B cell (primary cell): ENCODE measurements at regions not wholly inside any gene's neighbourhood (a gene's known extent, or its start where the extent isn't known, plus 50 kb on each side); places are given as distances from the start of the nearest gene placed in this dataset.

Source experiments
- ATAC-seq: fragments of 200-7000 bp; cut with Tn5 transposase; one replicate; pipeline ENCODE4 v1.10.0; 2021; ENCODE audit warnings: low read depth, mild to moderate bottlenecking, moderate number of reproducible peaks, moderate library complexity
- CTCF ChIA-PET: fragments of 350-600 bp; sonication (Branson Sonifier 250); formaldehyde crosslinking; loops from one replicate; lab custom pipeline; 2021; ENCODE audit warnings: antibody characterized with exemption, inconsistent platforms; lab: Charles Lee
- POLR2A ChIA-PET: fragments of 350-600 bp; sonication (Branson Sonifier 250); formaldehyde crosslinking; loops from one replicate; lab custom pipeline; 2021; ENCODE audit warnings: antibody characterized with exemption; lab: Charles Lee
- DNase-seq: peaks from one replicate; pipeline ENCODE4 v3.0.0; 2013
- H2AFZ ChIP-seq: 2 replicates; pipeline ENCODE4 v1.6.1; 2012; ENCODE audit warnings: mild to moderate bottlenecking, low read depth, low read length; ENCODE audit not compliant: insufficient read depth, poor library complexity, severe bottlenecking
- H3K27ac ChIP-seq, 2 donors: 1 replicate in 1 of 2; 2 replicates in 1 of 2; pipeline ENCODE4 v1.5.1; 2012 to 2013; ENCODE audit warnings: low read length in 2 of 2, mild to moderate bottlenecking in 2 of 2, moderate library complexity in 1 of 2
- H3K27me3 ChIP-seq, 4 experiments: fragments of 200-600 bp in 1 of 4; sonication (generic) in 1 of 4; replicated peaks in 1 of 4; 1 replicate in 2 of 4; 2 replicates in 2 of 4; pipeline versions ENCODE4 v1.6.1 to v1.7.0; 2013 to 2016; ENCODE audit warnings: low read length in 3 of 4, mild to moderate bottlenecking in 2 of 4, mixed read lengths in 1 of 4, moderate library complexity in 1 of 4; ENCODE audit not compliant: insufficient read depth in 4 of 4, control insufficient read depth in 3 of 4; ENCODE audit errors: control extremely low read depth in 1 of 4
- H3K36me3 ChIP-seq, 2 experiments: replicated peaks in 1 of 2; 1 replicate in 1 of 2; 2 replicates in 1 of 2; pipeline versions ENCODE4 v1.6.1 to v1.7.1; 2013; ENCODE audit warnings: low read length in 1 of 2; ENCODE audit not compliant: insufficient read depth in 2 of 2, control insufficient read depth in 1 of 2; ENCODE audit errors: control extremely low read depth in 1 of 2, extremely low read depth in 1 of 2
- H3K4me1 ChIP-seq, 2 donors: fragments of 200-600 bp in 1 of 2; sonication (generic) in 1 of 2; 1 replicate in 1 of 2; 2 replicates in 1 of 2; pipeline versions ENCODE4 v1.5.1 to v1.6.1; 2013 to 2017; ENCODE audit warnings: low read length in 2 of 2; ENCODE audit not compliant: control insufficient read depth in 2 of 2, insufficient read depth in 2 of 2
- H3K4me2 ChIP-seq: replicated peaks from 2 replicates; pipeline ENCODE3; 2012; ENCODE audit warnings: mild to moderate bottlenecking, low read depth, low read length; ENCODE audit not compliant: poor library complexity, severe bottlenecking
- H3K4me3 ChIP-seq, 5 experiments: fragments of 200-600 bp in 1 of 5; sonication (generic) in 1 of 5; 1 replicate in 3 of 5; 2 replicates in 2 of 5; pipeline versions ENCODE4 v1.5.1 to v1.7.0; 2011 to 2016; ENCODE audit warnings: low read length in 4 of 5, mild to moderate bottlenecking in 4 of 5, low read depth in 2 of 5, control low read depth in 1 of 5, moderate library complexity in 1 of 5; ENCODE audit not compliant: insufficient read depth in 1 of 5; ENCODE audit errors: control extremely low read depth in 1 of 5, extremely low read depth in 1 of 5
- H3K79me2 ChIP-seq: fragments of 200-600 bp; sonication (generic); one replicate; pipeline ENCODE4 v1.6.0; 2016; ENCODE audit warnings: low read length; ENCODE audit not compliant: control insufficient read depth, insufficient read depth
- H3K9ac ChIP-seq: fragments of 200-600 bp; sonication (generic); 2 replicates; pipeline ENCODE4 v1.6.1; 2017; ENCODE audit warnings: mild to moderate bottlenecking, low read length, moderate library complexity
- H3K9me3 ChIP-seq, 3 donors: one replicate each; pipeline versions ENCODE4 v1.6.1 to v1.7.1; 2013; ENCODE audit warnings: low read length in 2 of 3; ENCODE audit not compliant: control insufficient read depth in 2 of 3, insufficient read depth in 1 of 3; ENCODE audit errors: control extremely low read depth in 1 of 3
- H4K20me1 ChIP-seq: 2 replicates; pipeline ENCODE4 v1.6.0; 2012; ENCODE audit warnings: mild to moderate bottlenecking, low read length; ENCODE audit not compliant: insufficient read depth, control insufficient read depth, poor library complexity, severe bottlenecking
- H3K27ac Mint-ChIP-seq: one replicate; pipeline ENCODE4 v1.8.0; 2021; ENCODE audit warnings: mixed read lengths
- H3K27me3 Mint-ChIP-seq: one replicate; pipeline ENCODE4 v1.8.0; 2021; ENCODE audit warnings: mixed read lengths
- H3K4me1 Mint-ChIP-seq: one replicate; pipeline ENCODE4 v1.8.0; 2021; ENCODE audit warnings: mixed read lengths
- H3K4me3 Mint-ChIP-seq: one replicate; pipeline ENCODE4 v1.8.0; 2021; ENCODE audit warnings: mixed read lengths
- H3K9me3 Mint-ChIP-seq: one replicate; pipeline ENCODE4 v1.8.0; 2022; ENCODE audit warnings: mixed read lengths; ENCODE audit not compliant: insufficient read depth
- EZH2 ChIP-seq: IDR thresholded peaks from 2 replicates; pipeline ENCODE4 v1.6.1; 2012; ENCODE audit warnings: borderline replicate concordance, low read depth, mild to moderate bottlenecking, moderate library complexity, low read length; ENCODE audit not compliant: insufficient read depth, poor library complexity, severe bottlenecking
- WGBS: methylation state at CpG from one replicate; pipeline ENCODE4 v1.1.5; 2013; ENCODE audit warnings: missing lambda C conversion rate; ENCODE audit not compliant: insufficient coverage; 5-methylcytosine and 5-hydroxymethylcytosine counted together
- intact Hi-C: fragments of 100-400 bp; cut with micrococcal nuclease; formaldehyde crosslinking; loops from one replicate; pipeline ENCODE4 v1.10.0; 2022
- TF ChIP-seq, protein P1 (sequence below): fragments of 200-600 bp; IDR thresholded peaks from one replicate; pipeline ENCODE4 v1.8.0; 2022; ENCODE audit warnings: antibody characterized with exemption, mild to moderate bottlenecking

DNA sequence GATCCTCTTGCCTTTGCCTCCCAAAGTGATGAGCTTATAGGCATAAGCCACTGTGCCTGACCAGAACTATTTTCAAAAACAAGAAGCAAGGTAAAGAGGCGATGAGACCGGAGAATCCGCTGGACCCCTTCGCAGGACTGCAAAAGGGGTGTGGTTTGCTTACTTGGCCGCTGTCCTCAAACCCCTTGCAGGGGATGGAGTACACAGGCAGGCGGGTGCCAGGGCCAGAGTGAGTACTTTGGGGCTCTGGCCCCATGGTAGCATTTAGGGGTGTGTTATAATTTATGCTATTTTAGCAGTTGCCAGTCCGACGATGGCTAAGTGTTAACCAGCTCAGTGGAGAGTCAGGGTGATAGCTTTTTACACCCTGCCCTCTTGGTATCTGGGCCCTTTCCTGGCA lies 1454.9 kb downstream of the HACE1 start:
- no peaks in the 10 kb centered on the region for H3K4me1 Mint-ChIP-seq
- no peak overlapping the region for H3K4me2 ChIP-seq
- no peaks in the 10 kb centered on the region for H4K20me1 ChIP-seq
- TF ChIP-seq EZH2 = no peak
- TF ChIP-seq, protein P1, sequence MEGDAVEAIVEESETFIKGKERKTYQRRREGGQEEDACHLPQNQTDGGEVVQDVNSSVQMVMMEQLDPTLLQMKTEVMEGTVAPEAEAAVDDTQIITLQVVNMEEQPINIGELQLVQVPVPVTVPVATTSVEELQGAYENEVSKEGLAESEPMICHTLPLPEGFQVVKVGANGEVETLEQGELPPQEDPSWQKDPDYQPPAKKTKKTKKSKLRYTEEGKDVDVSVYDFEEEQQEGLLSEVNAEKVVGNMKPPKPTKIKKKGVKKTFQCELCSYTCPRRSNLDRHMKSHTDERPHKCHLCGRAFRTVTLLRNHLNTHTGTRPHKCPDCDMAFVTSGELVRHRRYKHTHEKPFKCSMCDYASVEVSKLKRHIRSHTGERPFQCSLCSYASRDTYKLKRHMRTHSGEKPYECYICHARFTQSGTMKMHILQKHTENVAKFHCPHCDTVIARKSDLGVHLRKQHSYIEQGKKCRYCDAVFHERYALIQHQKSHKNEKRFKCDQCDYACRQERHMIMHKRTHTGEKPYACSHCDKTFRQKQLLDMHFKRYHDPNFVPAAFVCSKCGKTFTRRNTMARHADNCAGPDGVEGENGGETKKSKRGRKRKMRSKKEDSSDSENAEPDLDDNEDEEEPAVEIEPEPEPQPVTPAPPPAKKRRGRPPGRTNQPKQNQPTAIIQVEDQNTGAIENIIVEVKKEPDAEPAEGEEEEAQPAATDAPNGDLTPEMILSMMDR = no peak
- no peak for ATAC-seq
- H2AFZ ChIP-seq = no peak overlapping the region
- ChIA-PET POLR2A (no interaction called here), CTCF (no interaction called here)
- H3K9me3 Mint-ChIP-seq = no peaks in the 10 kb centered on the region
- H3K27me3 ChIP-seq = no peaks in the 10 kb centered on the region
- no peak overlapping the region for H3K4me3 ChIP-seq
- no peak overlapping the region for H3K27ac ChIP-seq
- no peaks in the 10 kb centered on the region for H3K27me3 Mint-ChIP-seq
- no peak for DNase-seq
- 97% methylated on average over 8 of the region's 8 CpGs for WGBS
- H3K4me3 Mint-ChIP-seq = no peak overlapping the region
- no peaks in the 10 kb centered on the region for H3K4me1 ChIP-seq
- intact Hi-C loops = no loop called here
- H3K36me3 ChIP-seq = no peaks in the 10 kb centered on the region
- no peak overlapping the region for H3K9ac ChIP-seq
- no peak overlapping the region for H3K27ac Mint-ChIP-seq
- peaks cover 0 to 9% (median 0%) of the 10 kb centered on the region in 3 donors for H3K9me3 ChIP-seq
- H3K79me2 ChIP-seq = no peaks in the 10 kb centered on the region

DNA sequence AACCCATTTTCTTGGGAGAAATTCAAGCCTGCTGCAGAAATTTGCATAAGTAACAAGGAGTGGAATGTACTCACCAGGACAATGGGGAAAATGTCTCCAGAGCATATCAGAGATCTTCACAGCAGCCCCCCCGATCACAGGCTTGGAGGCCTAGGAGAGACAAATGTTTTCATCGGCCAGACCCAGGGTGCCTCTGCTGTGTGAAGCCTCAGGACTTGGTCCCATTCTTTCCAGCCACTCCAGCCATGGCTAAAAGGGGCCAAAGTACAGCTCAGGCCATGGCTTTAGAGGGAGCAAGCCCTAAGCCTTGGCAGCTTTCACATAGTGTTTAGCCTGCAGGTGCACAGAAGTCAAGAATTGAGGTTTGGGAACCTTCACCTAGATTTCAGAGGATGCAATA lies 1463.0 kb downstream of the HACE1 start:
- H3K4me3 Mint-ChIP-seq = no peak overlapping the region
- 88% methylated on average over 2 of the region's 2 CpGs for WGBS
- ATAC-seq = no peak
- H3K9me3 Mint-ChIP-seq = no peaks in the 10 kb centered on the region
- H3K27ac Mint-ChIP-seq = no peak overlapping the region
- intact Hi-C loops = no loop called here
- Histone ChIP-seq H3K4me2 (no peak overlapping the region), H3K9ac (no peak overlapping the region), H3K4me1 (no peaks in the 10 kb centered on the region), H3K27me3 (no peaks in the 10 kb centered on the region), H3K36me3 (no peaks in the 10 kb centered on the region), H3K4me3 (no peak overlapping the region), H3K27ac (no peak overlapping the region), H2AFZ (no peak overlapping the region), H3K9me3 (peaks cover 0 to 8% (median 0%) of the 10 kb centered on the region in 3 donors), H4K20me1 (no peaks in the 10 kb centered on the region), H3K79me2 (no peaks in the 10 kb centered on the region)
- DNase-seq = no peak
- ChIA-PET POLR2A (no interaction called here), CTCF (no interaction called here)
- no peaks in the 10 kb centered on the region for H3K27me3 Mint-ChIP-seq
- TF ChIP-seq, protein P1 = no peak
- no peak for TF ChIP-seq EZH2
- H3K4me1 Mint-ChIP-seq = no peaks in the 10 kb centered on the region
